UCSD-AML1 (cell line): ENCODE measurements at regions not wholly inside any gene's neighbourhood (a gene's known extent, or its start where the extent isn't known, plus 50 kb on each side); places are given as distances from the start of the nearest gene placed in this dataset.

Experiments used
- DNase-seq: peaks from one replicate; lab custom pipeline; 2025; ENCODE audit not compliant: unreplicated experiment; lab: John Stamatoyannopoulos, UW

GRCh38 chr14:97283841-97284240, 486.7 kb downstream of the VRK1 start:
- no peak for DNase-seq

GRCh38 chr14:97287956-97288355, 490.8 kb downstream of the VRK1 start:
- no peak for DNase-seq

GRCh38 chr14:97290065-97290464, 492.9 kb downstream of the VRK1 start:
- no peak for DNase-seq

GRCh38 chr14:97290977-97291376, 493.8 kb downstream of the VRK1 start:
- no peak for DNase-seq

- no peak for DNase-seq
These were observed 496.5 kb downstream of the VRK1 start for GRCh38 chr14:97293659-97294058.

- no peak for DNase-seq
These were observed 498.0 kb downstream of the VRK1 start for GRCh38 chr14:97295108-97295710.

- DNase-seq: no peak
These were observed 499.0 kb downstream of the VRK1 start for GRCh38 chr14:97296176-97296575.

- no peak for DNase-seq
These were observed 499.9 kb downstream of the VRK1 start for GRCh38 chr14:97297100-97297499.

GRCh38 chr14:97298331-97298730, 501.1 kb downstream of the VRK1 start:
- DNase-seq: peak; percentile 57

- DNase-seq: no peak
These were observed 501.6 kb downstream of the VRK1 start for GRCh38 chr14:97298736-97299135.

- DNase-seq: no peak
These were observed 502.5 kb downstream of the VRK1 start for GRCh38 chr14:97299661-97300060.

- DNase-seq: no peak
These were observed 504.9 kb downstream of the VRK1 start for GRCh38 chr14:97301931-97302559.

- DNase-seq: no peak
These were observed 509.1 kb downstream of the VRK1 start for GRCh38 chr14:97306133-97306759.

- no peak for DNase-seq
These were observed 509.6 kb downstream of the VRK1 start for GRCh38 chr14:97306760-97307246.

- no peak for DNase-seq
These were observed 514.2 kb downstream of the VRK1 start for GRCh38 chr14:97311411-97311810.

- DNase-seq: no peak
These were observed 515.7 kb downstream of the VRK1 start for GRCh38 chr14:97312910-97313309.

GRCh38 chr14:97315790-97316189, 518.6 kb downstream of the VRK1 start:
- no peak for DNase-seq

- no peak for DNase-seq
These were observed 521.2 kb downstream of the VRK1 start for GRCh38 chr14:97318380-97318779.

GRCh38 chr14:97319691-97320090, 522.5 kb downstream of the VRK1 start:
- no peak for DNase-seq

- DNase-seq: no peak
These were observed 531.6 kb downstream of the VRK1 start for GRCh38 chr14:97328743-97329142.

- no peak for DNase-seq
These were observed 532.5 kb downstream of the VRK1 start for GRCh38 chr14:97329701-97330100.

- DNase-seq: no peak
These were observed 533.9 kb downstream of the VRK1 start for GRCh38 chr14:97331058-97331457.
